Cardiac fibroblast (primary cell): ENCODE measurements at regions not wholly inside any gene's neighbourhood (a gene's known extent, or its start where the extent isn't known, plus 50 kb on each side); places are given as distances from the start of the nearest gene placed in this dataset.

ENCODE experiments used
- DNase-seq, 2 donors: peaks; one replicate each; pipeline versions ENCODE4 v3.0.0 to v3.0.0-alpha.2; 2010; ENCODE audit warnings: low read depth in 2 of 2
- H3K4me3 ChIP-seq, 2 donors: replicated peaks in 1 of 2; 1 replicate in 1 of 2; 2 replicates in 1 of 2; pipeline ENCODE4 v1.5.1; 2011; ENCODE audit warnings: low read depth in 2 of 2, low read length in 2 of 2, mild to moderate bottlenecking in 2 of 2, moderate library complexity in 1 of 2
- TF ChIP-seq, protein P1 (sequence below): IDR thresholded peaks from one replicate; pipeline ENCODE4 v1.5.1; 2011; ENCODE audit warnings: low read depth, mild to moderate bottlenecking, low read length, inconsistent platforms

DNA sequence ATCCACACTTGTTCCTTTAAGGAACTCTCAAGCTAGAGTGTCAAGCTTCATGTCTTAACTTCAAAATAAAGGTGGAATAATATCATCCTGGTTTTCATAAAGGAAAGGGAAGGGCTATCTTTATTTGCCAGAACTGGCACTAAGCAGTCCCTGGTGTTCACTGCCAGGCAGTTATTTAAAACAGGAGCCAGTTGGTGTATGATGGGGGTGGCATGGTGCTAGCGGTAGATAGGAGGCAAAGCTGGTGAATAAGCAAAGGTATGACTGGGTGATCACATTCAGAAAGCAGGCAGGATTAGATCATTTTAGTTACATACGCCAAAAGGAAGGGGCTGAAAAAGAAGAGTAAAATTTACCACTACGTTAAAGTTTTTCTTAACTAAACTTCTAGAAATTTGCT is 776.3 kb downstream of the BCL11A start:
- H3K4me3 ChIP-seq = no peak overlapping the region
- TF ChIP-seq, protein P1, sequence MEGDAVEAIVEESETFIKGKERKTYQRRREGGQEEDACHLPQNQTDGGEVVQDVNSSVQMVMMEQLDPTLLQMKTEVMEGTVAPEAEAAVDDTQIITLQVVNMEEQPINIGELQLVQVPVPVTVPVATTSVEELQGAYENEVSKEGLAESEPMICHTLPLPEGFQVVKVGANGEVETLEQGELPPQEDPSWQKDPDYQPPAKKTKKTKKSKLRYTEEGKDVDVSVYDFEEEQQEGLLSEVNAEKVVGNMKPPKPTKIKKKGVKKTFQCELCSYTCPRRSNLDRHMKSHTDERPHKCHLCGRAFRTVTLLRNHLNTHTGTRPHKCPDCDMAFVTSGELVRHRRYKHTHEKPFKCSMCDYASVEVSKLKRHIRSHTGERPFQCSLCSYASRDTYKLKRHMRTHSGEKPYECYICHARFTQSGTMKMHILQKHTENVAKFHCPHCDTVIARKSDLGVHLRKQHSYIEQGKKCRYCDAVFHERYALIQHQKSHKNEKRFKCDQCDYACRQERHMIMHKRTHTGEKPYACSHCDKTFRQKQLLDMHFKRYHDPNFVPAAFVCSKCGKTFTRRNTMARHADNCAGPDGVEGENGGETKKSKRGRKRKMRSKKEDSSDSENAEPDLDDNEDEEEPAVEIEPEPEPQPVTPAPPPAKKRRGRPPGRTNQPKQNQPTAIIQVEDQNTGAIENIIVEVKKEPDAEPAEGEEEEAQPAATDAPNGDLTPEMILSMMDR = no peak
- DNase-seq = no peak

DNA sequence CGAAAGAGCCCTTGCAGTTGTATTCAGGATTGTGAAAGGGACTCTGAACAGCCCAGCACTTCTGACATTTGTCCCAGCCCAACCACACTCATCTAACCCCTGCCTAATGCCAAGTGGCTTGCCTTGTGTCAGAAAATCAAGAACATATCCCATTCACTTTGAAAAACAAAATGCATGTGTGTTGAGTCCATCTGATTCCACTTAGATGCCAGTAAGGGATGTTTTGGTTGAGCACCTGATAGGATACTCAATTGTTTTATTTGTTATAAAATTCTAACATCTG is 776.8 kb downstream of the BCL11A start:
- no peak overlapping the region for H3K4me3 ChIP-seq
- TF ChIP-seq, protein P1 = no peak
- no peak for DNase-seq

DNA sequence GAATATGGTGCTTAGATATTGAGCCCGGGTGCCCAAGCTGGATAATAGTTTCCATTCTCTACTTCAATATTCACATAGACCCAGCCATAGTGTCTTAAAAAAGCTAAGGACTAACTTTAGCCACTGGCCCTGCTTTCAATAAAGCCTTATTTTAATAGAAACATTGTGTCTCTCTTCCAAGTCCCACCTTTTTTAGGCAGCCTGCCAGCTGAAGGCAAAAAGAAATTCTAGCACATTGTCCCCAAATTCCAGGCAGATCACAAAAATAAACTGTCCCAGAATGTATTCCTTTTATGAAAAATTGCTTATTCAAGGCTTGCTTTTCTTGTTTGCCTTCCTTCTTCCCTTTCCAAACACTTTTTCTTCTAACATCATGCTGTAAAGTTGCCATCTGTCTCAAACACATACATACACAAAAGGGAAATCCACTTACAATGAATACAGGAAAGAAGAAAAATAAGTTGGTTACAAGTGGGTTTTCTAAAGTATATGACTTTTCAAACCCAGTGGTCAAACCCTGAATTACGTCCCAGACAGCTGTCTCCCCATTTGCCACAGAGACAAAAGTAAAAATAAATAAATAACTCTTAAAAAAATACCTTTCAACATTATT is 778.5 kb downstream of the BCL11A start:
- no peak overlapping the region for H3K4me3 ChIP-seq
- TF ChIP-seq, protein P1 = no peak
- no peak for DNase-seq

DNA sequence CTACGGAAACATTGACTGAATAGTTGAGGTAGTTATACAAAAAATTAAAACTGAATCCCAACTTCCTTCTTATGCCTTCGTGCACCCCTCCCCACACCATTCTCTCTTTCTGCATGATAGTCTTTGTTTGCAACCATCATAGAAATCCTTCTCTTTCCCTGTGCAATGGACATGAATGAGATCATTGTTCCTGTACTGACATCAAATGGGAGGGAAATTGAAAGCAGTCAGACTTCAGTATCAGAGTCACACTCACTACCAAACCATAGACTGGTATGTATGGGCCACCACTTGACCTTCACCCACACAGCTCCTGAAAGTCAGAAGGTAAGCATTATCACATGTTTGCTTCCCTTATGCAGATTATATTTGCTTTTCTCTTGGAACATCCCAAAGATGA is 782.8 kb downstream of the BCL11A start:
- no peak for DNase-seq
- TF ChIP-seq, protein P1 = no peak
- H3K4me3 ChIP-seq = no peak overlapping the region

DNA sequence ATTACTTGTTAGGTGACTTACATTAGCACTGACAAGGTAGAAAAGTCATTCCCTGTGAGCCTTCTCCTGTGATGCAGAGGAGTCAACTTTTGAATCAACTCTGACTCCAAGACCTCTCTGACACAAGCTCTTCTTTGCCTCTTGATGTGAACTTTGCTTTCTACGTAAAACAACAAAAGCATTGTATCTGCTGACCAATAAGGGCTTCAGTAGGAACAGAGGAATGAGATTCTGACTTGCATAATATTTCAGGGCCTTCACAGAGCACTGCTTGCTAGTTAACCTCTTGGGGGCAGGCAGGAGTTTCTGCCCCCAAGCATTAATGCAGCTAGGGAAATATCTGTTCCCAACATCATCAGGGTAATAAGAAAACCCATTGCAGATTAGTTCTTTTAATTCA is 791.5 kb downstream of the BCL11A start:
- TF ChIP-seq, protein P1 = no peak
- no peak overlapping the region for H3K4me3 ChIP-seq
- DNase-seq = no peak

DNA sequence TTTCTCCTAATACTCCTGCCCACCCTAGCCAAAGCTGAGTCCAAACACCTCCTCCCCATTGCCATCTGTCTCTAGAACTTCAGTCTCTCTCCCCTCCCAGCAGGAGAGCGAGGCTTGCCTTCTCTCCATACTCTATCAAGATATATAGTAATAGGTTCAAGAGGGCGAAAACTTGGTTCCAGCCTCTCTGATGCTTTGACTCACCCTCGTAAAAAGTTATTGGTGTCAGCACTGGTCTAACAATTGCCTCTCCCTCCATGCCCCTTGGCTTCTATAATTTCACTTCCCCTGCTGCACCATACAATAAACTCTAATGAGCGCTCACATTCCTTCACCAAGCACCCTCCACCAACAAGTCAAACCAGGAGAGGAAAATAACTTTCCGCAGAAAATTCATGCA is 797.3 kb downstream of the BCL11A start:
- H3K4me3 ChIP-seq = no peak overlapping the region
- TF ChIP-seq, protein P1 = no peak
- DNase-seq = no peak

DNA sequence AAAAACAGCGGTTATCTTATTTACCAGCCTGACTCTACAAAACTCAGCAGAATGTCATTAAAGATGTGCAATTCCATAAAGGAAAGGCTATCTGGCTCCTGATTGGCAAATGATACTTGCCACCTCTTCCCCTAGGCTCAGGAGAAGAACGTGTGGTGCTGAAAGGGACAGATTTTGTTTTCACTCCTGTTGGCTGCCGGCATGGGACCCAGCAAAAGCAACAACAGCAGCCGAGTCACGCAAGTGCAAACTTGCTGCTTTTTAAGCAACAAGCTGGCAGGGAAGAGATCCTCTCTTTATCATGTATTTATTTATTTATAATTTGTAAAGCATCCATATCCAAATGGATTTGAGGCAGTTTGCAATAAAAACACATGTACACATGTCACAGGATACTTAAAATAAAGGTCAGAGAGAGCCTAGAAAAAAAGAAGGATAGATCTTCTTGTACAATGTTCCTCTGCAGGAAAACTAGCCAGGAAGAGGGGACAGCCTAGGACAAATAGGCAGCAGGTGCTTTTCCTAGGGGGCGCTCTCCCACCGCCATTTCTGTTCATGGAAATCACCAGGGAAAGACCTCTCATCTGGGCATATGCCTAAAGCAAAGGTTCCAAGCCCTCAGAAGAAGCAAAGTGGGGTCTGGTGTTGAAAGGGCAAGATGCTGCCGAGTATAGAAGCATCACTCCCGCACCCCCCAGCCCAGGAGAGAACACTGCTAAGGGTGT is 799.3 kb downstream of the BCL11A start:
- DNase-seq = no peak
- TF ChIP-seq, protein P1 = no peak

More for the DNA sequence above, 799.3 kb downstream of the BCL11A start:
- H3K4me3 ChIP-seq = no peak overlapping the region
